Esophagus muscularis mucosa (tissue), 3 donors: ENCODE measurements at regions not wholly inside any gene's neighbourhood (a gene's known extent, or its start where the extent isn't known, plus 50 kb on each side); places are given as distances from the start of the nearest gene placed in this dataset.

Experiments
- POLR2AphosphoS5 ChIP-seq, 2 donors: sonication (generic); formaldehyde crosslinking; IDR thresholded peaks; one replicate each; pipeline ENCODE4 v1.6.1; 2017; ENCODE audit warnings: antibody characterized with exemption in 2 of 2
- TF ChIP-seq, protein P1 (sequence below), 3 experiments: fragments of 200-600 bp in 2 of 3; fragments of 450-650 bp in 1 of 3; sonication (generic) in 2 of 3; IDR thresholded peaks; one replicate each; pipeline ENCODE4 v1.5.1; 2017 to 2019; ENCODE audit warnings: antibody characterized with exemption in 3 of 3, mild to moderate bottlenecking in 2 of 3, moderate library complexity in 1 of 3

DNA sequence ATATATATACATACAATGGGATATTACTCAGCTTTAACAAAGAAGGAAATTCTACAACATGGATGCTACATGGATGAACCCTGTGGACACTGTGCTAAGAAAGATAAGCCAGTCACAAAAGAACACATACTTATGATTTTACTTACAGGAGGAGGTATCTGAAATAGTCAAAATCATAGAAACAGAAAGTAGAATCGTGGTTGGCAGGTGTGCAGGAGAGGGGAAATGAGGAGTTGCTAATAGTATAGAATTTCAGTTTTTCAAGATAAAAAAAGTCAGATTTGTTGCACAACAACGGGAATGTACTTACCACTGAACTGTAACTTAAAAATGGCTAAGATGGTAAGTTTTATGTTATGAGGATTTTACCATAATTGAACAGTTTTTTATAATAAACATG lies 706.3 kb downstream of the TFAP2A start:
- no peak for TF ChIP-seq POLR2AphosphoS5 (IDR thresholded peaks at IDR 0.05)
- TF ChIP-seq, protein P1, sequence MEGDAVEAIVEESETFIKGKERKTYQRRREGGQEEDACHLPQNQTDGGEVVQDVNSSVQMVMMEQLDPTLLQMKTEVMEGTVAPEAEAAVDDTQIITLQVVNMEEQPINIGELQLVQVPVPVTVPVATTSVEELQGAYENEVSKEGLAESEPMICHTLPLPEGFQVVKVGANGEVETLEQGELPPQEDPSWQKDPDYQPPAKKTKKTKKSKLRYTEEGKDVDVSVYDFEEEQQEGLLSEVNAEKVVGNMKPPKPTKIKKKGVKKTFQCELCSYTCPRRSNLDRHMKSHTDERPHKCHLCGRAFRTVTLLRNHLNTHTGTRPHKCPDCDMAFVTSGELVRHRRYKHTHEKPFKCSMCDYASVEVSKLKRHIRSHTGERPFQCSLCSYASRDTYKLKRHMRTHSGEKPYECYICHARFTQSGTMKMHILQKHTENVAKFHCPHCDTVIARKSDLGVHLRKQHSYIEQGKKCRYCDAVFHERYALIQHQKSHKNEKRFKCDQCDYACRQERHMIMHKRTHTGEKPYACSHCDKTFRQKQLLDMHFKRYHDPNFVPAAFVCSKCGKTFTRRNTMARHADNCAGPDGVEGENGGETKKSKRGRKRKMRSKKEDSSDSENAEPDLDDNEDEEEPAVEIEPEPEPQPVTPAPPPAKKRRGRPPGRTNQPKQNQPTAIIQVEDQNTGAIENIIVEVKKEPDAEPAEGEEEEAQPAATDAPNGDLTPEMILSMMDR (IDR thresholded peaks at IDR 0.05), result no peak
